Activated naive CD4-positive, alpha-beta T cell treated with anti-CD3 and anti-CD28 coated beads, Interleukin-2, amount 50 U/mL, for 72 hours (primary cell): ENCODE measurements at regions not wholly inside any gene's neighbourhood (a gene's known extent, or its start where the extent isn't known, plus 50 kb on each side); places are given as distances from the start of the nearest gene placed in this dataset.
A peak's percentile ranks its signal among the peaks of the same experiment; 100 is the strongest.
"Not testable (repeated sequence)": the region's sequence is repeated elsewhere in the genome, so short reads cannot be mapped to it uniquely, and the experiment has no call there.

Experiments
- ATAC-seq, 2 donors: fragments of 150-1000 bp; cut with Tn5 transposase; 2 replicates each; pipeline ENCODE4 v1.10.0; 2021; ENCODE audit warnings: mild to moderate bottlenecking in 2 of 2, moderate library complexity in 2 of 2
- DNase-seq, 2 donors: peaks; one replicate each; pipeline ENCODE4 v3.0.0; 2021 to 2022; ENCODE audit warnings: low spot score in 2 of 2
- H3K27ac Mint-ChIP-seq, 2 donors: one replicate each; pipeline ENCODE4 v1.8.0; 2022; ENCODE audit warnings: mild to moderate bottlenecking in 2 of 2, mixed read lengths in 2 of 2
- H3K36me3 Mint-ChIP-seq, 2 donors: one replicate each; pipeline ENCODE4 v1.8.0; 2022; ENCODE audit warnings: mixed read lengths in 2 of 2
- H3K9me3 Mint-ChIP-seq, 2 donors: one replicate each; pipeline ENCODE4 v1.8.0; 2022; ENCODE audit warnings: mixed read lengths in 2 of 2

GRCh38 chr1:8238141-8239038, 79.5 kb upstream of the SLC45A1 start:
- Mint-ChIP-seq H3K27ac (no peak overlapping the region), H3K9me3 (no peaks in the 10 kb centered on the region), H3K36me3 (no peaks in the 10 kb centered on the region)
- DNase-seq: no peak
- ATAC-seq: no peak

GRCh38 chr1:8232036-8232757, 85.7 kb upstream of the SLC45A1 start:
- DNase-seq (no peak), ATAC-seq (no peak)
- Mint-ChIP-seq H3K27ac (peak overlapping the region in 1 of 2 donors; percentile 86), H3K9me3 (peaks cover 1 to 10% of the 10 kb centered on the region in 2 donors), H3K36me3 (peaks cover under 1 to 2% of the 10 kb centered on the region in 2 donors)

DNA sequence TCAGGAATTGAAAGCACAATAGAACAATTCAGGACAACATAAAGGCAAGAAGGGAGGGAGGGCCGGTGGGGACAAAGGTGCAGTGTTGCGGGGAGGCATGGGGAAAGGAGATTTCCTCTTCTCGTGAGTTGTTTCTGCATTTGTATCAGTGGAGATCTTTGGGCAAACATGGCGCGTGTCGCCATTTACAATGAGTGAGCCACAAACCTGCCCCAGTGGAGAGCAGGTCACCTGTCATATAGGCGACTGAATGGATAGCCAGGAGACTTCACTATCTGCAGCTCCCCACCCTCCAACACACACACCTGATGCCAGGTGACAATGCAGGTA, 87.7 kb upstream of the SLC45A1 start:
- H3K9me3 Mint-ChIP-seq: peaks cover 7 to 17% of the 10 kb centered on the region in 2 donors
- ATAC-seq: no peak
- no peak for DNase-seq
- H3K27ac Mint-ChIP-seq: no peak overlapping the region
- peaks cover 6 to 8% of the 10 kb centered on the region in 2 donors for H3K36me3 Mint-ChIP-seq

- DNase-seq (no peak), ATAC-seq (no peak)
- Mint-ChIP-seq H3K36me3 (peaks cover 6 to 8% of the 10 kb centered on the region in 2 donors), H3K27ac (no peak overlapping the region), H3K9me3 (peaks cover 7 to 17% of the 10 kb centered on the region in 2 donors)
Measured at GRCh38 chr1:8228253-8228652, 89.7 kb upstream of the SLC45A1 start.

DNA sequence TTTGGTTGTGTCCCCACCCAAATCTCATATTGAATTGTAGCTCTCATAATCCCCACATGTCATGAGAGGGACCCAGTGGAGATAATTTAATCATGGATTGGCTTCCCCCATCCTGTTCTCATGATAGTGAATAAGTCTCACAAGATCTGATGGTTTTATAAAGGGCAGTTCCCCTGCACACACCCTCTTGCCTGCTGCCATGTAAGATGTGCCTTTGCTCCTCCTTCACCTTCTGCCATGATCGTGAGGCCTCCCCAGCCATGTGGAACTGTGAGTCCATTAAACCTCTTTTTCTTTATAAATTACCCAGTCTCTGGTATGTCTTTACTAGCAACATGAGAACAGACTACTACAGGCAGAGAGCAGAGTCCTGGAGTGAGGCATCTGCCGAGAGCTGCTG, 90.2 kb upstream of the SLC45A1 start:
- peaks cover 7 to 17% of the 10 kb centered on the region in 2 donors for H3K9me3 Mint-ChIP-seq

DNA sequence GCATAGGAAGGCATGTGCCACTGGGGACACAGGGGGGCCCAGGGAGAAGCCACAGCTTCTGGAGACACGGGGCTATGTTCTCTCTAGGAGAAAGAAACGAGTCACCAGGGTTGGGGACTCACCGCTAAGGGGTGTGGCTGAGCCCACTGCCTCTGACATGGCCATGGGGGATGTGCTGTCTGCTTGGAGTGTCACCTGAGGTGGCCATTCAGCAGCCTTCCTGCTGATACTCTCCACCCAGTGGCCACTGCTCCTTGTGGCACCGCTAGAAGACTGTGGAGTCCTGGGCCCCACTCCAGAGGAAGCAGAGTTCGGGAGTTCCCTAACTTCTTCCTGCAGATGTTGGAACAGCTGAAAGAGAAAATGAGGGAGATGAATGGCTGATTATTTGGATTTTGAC, 91.2 kb upstream of the SLC45A1 start:
- DNase-seq (no peak), ATAC-seq (no peak)
- Mint-ChIP-seq H3K27ac (no peak overlapping the region), H3K36me3 (peaks cover 6 to 8% of the 10 kb centered on the region in 2 donors), H3K9me3 (peaks cover 7 to 17% of the 10 kb centered on the region in 2 donors)

More for the DNA sequence above, 90.2 kb upstream of the SLC45A1 start:
- not testable (repeated sequence) for ATAC-seq, H3K36me3 Mint-ChIP-seq, H3K27ac Mint-ChIP-seq, DNase-seq

GRCh38 chr1:8226024-8226423, 91.9 kb upstream of the SLC45A1 start:
- peaks cover 7 to 17% of the 10 kb centered on the region in 2 donors for H3K9me3 Mint-ChIP-seq
- not testable (repeated sequence) for DNase-seq, H3K36me3 Mint-ChIP-seq, ATAC-seq, H3K27ac Mint-ChIP-seq

- Mint-ChIP-seq H3K36me3 (peaks cover 6 to 8% of the 10 kb centered on the region in 2 donors), H3K27ac (no peak overlapping the region), H3K9me3 (peaks cover 7 to 17% of the 10 kb centered on the region in 2 donors)
- no peak for ATAC-seq
- no peak for DNase-seq
Measured at GRCh38 chr1:8223526-8223925, 94.4 kb upstream of the SLC45A1 start.

GRCh38 chr1:8222789-8223188, 95.1 kb upstream of the SLC45A1 start:
- H3K9me3 Mint-ChIP-seq: peaks cover 7 to 12% of the 10 kb centered on the region in 2 donors
- H3K36me3 Mint-ChIP-seq: peaks cover 6 to 8% of the 10 kb centered on the region in 2 donors
- no peak overlapping the region for H3K27ac Mint-ChIP-seq
- no peak for ATAC-seq
- no peak for DNase-seq

- no peak for ATAC-seq
- Mint-ChIP-seq H3K9me3 (no peaks in the 10 kb centered on the region), H3K36me3 (no peaks in the 10 kb centered on the region), H3K27ac (no peak overlapping the region)
- DNase-seq: no peak
Measured at GRCh38 chr1:8219530-8219929, 98.4 kb upstream of the SLC45A1 start.

DNA sequence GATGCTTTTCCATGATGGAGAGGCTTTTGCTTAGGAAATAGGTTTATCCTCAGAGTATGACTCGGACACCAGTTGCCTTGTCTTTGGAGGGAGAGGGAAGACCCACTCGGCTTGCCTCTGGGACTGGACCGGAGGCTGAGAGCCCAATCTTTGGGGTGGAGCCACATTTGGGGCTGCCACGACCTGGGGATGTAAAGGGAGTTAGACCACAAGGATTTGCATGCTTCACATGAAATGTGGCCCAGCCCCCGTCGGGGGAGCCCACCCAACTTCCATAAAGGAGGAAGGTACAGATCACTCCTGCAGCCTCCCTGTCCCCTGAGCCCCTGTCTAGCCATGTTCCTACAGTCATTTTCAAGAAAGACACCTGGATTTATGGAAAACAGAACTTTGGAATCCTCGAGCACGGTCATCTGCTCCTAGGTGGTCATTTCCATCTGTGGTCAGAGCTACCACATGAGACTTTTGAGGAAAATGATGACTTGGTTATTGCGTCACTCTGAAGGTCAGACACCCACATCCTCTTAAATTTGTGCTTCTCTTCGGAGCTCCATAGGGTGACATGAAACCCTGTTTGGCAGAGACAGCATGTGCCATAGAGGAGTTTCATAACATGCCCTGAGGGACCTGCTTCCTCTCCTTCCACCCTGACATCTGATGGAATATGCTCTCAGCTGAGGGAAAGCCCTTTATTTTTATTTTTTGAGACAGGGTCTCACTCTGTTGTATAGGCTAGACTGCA, 99.4 kb upstream of the SLC45A1 start:
- ATAC-seq (no peak), DNase-seq (no peak)
- H3K36me3 Mint-ChIP-seq: no peaks in the 10 kb centered on the region
- H3K9me3 Mint-ChIP-seq: no peaks in the 10 kb centered on the region
- H3K27ac Mint-ChIP-seq: no peak overlapping the region

GRCh38 chr1:8217809-8218208, 100.1 kb upstream of the SLC45A1 start:
- no peak overlapping the region for H3K27ac Mint-ChIP-seq
- H3K9me3 Mint-ChIP-seq: no peaks in the 10 kb centered on the region
- H3K36me3 Mint-ChIP-seq: no peaks in the 10 kb centered on the region
- ATAC-seq (no peak), DNase-seq (no peak)

DNA sequence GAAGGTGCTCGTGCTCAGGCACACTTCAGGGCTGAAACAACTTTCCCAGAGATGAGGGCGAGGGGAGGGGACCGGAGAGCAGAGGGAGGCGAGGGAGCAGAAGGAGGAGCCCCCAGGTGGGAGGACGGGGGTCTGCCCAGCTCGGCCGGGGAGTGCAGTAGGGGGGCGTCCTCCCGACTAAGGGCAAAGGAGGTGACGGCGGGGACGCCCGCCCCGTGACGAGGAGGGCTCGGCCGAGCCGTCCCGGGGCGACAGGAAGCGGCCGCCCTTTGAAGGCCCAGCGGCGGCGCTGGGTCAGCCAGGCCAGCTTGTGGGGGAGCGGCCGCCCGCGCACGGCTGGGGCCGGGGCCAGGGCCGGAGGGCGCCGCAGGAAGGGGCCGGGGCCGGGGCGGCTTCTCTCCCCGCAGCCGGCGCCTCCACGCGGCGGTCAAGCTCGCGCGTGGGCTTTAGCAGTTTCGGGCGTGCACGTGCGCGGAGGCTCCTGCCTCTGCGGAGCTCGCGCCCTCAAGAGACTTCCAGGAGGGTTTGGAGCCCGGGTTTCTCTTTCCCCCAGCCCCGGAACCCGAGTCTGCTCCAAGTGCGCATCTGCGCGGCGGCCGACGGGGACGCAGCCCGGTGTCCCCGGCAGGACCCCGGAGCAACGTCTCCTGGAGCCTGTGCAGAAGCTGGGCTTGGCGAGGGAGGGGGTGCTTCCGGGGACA, 100.8 kb upstream of the SLC45A1 start:
- DNase-seq (peak in 1 of 2 donors; percentile 17), ATAC-seq (peak in 1 of 2 donors; percentile 20)
- Mint-ChIP-seq H3K27ac (no peak overlapping the region), H3K9me3 (no peaks in the 10 kb centered on the region), H3K36me3 (peaks cover 0 to 5% of the 10 kb centered on the region in 2 donors)

- Mint-ChIP-seq H3K9me3 (no peaks in the 10 kb centered on the region), H3K27ac (no peak overlapping the region), H3K36me3 (peaks cover 0 to 6% of the 10 kb centered on the region in 2 donors)
- ATAC-seq: no peak
- DNase-seq: no peak
Measured at GRCh38 chr1:8216005-8216404, 101.9 kb upstream of the SLC45A1 start.

DNA sequence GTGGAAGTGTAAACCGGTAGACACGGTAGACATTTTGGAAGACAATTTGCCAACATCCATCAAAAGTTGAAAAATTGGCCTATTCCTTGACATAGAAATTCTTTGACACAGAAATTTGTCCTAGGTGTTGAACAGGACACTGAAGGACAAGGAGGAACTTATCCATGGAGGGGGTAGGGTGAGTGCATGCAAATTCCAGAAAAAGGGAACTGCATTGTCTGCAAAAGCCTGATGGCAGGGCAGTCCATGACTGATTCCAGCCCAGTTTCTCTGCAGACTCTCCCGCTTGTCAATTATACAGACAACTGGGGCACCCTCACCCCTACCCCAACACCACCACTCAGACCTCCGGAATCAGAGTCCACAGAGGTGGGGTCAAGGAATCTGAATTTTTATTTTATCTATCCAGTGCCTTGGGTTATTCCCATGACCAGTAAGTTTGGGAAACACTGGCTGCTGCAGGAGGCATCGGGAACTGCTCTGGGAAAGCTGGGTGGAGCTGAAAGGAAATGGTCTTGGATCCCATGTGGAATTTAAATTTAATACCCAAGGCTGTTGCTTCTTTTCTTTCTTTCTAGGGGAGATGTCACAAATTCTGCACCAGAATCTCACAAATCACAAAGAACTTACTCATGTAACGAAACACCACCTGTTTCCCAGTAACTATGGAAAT, 103.3 kb upstream of the SLC45A1 start:
- no peak for DNase-seq
- peaks cover 0 to 6% of the 10 kb centered on the region in 2 donors for H3K36me3 Mint-ChIP-seq
- ATAC-seq: no peak
- H3K9me3 Mint-ChIP-seq: no peaks in the 10 kb centered on the region
- no peak overlapping the region for H3K27ac Mint-ChIP-seq

- ATAC-seq (no peak), DNase-seq (no peak)
- H3K27ac Mint-ChIP-seq: no peak overlapping the region
- no peaks in the 10 kb centered on the region for H3K9me3 Mint-ChIP-seq
- peaks cover 0 to 6% of the 10 kb centered on the region in 2 donors for H3K36me3 Mint-ChIP-seq
Measured at GRCh38 chr1:8213676-8214075, 104.2 kb upstream of the SLC45A1 start.
